GM19023 (cell line): ENCODE measurements at regions not wholly inside any gene's neighbourhood (a gene's known extent, or its start where the extent isn't known, plus 50 kb on each side); places are given as distances from the start of the nearest gene placed in this dataset.

Experiments used
- ATAC-seq: cut with Tn5 transposase; IDR thresholded peaks from one replicate; pipeline ENCODE4 v1.9.1; 2021; ENCODE audit warnings: mild to moderate bottlenecking, moderate library complexity; ENCODE audit not compliant: unreplicated experiment

DNA sequence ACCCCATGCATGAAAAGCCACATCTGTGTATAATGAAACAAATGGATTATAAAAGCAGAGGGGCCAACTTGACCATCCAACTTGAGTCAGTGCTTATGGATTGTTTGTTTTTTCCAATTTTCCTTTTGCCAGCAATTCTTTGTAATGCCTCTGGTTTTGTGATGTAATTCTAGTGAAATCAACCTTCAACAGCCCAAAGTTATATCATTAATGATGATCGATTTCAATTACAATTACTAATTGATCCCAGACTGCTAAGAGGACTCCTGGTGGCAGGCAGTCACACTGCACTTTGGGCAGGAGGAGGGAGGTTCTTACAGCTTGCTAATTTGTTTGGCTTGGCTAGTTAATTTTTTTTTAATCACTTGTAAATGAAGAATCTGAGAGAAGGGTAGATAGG, 552.3 kb downstream of the NUF2 start:
- ATAC-seq = no peak

DNA sequence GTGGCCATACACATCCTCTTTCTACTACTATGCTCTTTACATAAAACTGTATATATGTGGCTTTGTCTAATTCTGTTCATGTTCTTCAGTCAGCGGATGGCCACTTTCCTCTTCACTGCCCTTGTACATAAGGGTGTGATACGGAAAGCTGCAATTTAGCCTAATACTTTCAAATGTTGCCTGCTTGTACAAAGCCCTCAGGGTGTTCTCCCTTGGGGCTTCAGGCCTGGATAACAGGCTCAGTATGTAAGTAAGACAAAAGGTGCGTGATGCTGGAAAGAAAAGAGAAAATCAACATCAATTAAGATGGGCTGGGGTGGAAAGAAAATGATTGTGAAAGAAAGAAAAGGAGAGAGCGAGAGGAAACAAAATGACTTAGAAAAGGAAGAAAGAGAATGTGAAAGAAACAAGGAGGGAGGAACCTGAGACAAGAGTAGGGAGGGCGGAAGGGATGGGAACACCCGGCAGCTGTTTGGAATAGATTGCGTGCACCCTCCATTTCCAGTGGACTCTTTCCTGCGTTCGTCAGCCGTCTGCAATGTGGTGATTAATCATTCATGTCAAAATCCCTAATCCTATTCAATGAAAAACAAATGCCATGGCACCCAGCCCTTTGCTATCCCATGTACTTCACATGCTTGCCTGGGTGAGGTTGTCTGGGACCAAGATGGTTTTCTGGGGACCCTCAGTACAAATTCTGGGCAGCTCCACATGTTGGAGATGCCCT, 553.6 kb downstream of the NUF2 start:
- no peak for ATAC-seq

DNA sequence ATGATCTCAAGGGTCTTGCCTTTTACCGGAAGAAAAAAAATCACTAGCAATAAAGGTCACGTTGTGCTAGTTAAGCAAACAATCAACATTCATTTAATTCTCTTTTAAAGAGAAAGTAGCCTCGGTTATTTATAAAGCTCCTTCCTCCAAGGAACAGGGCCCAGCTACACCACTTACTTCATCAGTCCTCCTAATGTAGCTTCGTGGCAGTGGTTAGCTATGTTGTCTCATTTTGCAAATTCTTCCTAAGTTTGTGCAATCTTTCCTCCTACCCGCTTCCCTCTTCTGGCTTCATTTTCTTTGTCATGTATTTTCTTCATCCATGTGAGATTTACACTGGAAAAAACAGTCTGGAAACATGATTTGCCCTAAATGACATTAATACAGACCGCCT, 554.2 kb downstream of the NUF2 start:
- ATAC-seq = no peak

DNA sequence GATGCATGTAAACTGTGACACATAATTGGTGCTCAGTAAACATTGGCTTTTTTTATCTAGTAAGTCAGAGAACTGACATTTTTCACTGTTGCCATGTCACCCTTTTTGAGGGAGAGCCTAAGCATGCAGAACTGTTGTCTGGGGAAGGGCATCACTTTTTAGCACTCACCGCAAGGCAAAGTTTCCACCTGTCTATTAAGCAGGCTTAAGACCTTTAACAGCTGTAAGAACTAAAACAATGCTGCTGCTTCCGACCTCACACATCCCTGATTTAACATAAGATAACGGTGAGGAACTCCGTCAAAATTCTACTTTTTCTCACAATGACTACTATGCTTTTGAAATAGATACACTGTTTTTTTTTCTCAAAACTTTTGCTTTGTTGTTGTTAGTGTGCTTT, 554.8 kb downstream of the NUF2 start:
- no peak for ATAC-seq

DNA sequence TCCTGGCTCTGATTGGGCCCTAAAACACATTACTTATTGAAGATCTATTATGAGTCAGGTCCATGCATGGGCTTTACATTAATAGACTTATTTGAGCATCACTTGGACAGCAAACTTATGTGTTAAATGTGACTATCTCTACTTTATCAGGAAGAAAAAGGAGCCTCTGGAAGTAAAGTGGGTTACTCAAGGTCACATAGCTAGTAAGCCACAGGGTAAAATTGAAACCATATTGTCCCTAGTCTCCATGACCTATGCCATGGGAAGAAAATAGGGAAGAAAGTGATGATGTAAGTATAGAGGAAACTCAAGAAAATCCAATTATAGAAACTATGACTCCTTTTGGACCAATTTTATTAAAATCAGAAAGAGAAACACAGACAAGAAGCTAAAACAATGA, 555.3 kb downstream of the NUF2 start:
- ATAC-seq = no peak

DNA sequence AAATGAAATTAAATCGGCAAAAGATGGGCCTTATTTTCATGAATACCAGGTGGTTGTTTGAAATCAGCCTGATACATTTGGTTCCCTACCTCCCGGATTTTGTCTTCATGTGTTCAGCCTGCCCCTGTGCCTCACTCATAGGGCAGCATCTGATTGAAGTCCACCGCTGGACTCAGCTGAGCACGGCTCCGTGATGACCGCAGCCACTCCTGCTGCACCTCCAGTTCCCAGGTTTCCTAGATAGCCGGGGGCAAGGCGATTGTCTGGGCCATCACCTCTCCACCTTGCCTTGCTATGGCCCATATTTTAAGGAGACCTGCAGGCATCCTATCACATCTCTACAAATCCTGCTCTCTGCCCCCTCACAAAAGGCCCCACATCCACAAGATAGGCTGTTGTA, 563.8 kb downstream of the NUF2 start:
- ATAC-seq = no peak

DNA sequence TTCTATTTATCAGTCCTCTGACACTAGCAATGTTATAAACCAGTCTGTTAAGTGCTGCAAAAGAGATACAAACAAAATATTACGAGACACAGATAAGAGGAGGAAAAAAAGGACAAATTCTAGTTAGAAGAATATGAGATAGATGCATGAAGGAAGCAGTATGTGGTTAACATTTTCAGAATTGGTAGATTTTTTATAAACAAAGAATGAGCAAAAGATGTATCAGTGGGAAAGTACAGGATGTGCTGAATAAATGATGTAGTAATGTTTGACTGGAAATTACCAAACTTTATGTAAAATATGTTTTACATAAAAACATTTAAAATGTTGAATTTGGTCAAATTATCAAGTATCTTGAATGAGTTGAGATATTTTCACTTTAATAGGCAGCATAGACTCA, 574.2 kb downstream of the NUF2 start:
- ATAC-seq = no peak

DNA sequence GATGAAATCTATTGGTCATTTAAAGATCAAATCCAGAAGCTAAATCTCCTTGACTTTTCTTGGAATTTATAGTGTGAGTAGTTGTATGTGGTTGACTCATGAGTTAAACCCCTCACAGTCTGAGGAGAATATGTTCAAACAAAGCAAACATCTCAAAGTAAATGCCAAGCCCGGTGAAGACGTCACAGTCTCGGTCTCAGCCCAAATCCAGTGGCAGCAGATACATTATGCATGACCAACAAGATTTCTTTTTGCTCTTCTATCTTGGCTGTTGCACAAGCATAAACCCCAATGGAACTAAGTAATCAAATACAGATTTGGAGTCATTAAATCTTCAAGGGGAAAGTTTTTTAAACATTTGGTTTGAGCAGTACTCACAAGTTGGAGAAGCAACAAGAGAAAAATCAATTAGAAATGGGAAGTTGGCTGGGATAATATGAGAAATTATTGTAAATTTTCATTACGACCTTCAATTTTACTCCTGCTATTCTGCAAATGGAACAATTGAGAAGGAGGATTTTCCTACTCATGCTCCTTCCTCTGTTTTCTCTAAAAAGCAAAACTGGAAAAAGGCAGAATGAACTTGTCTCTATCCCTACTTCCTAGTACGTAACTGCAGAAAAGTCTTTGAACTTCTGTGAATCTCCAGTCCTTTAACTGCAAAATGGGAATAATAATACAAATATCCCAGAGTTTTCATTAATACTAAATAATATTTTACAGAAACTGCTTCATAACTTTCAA, 575.8 kb downstream of the NUF2 start:
- ATAC-seq = no peak

DNA sequence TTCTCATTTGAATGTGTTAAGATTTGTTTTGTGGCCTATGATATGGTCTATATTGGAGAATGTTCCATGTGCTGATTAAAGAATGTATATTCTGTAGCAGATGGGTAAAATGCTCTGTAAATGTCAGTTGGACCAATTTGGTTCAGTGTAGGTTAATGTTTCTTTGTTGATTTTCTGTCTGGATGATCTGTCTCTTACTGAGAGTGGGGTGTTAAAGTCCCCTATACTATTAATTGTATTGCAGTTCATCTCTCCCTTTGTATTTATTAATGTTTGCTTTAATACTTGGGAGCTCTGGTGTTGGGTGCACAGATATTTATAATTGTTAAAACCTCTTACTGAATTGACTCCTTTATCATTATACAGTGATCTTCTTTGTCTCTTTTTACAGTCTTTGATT, 584.5 kb downstream of the NUF2 start:
- no peak for ATAC-seq

DNA sequence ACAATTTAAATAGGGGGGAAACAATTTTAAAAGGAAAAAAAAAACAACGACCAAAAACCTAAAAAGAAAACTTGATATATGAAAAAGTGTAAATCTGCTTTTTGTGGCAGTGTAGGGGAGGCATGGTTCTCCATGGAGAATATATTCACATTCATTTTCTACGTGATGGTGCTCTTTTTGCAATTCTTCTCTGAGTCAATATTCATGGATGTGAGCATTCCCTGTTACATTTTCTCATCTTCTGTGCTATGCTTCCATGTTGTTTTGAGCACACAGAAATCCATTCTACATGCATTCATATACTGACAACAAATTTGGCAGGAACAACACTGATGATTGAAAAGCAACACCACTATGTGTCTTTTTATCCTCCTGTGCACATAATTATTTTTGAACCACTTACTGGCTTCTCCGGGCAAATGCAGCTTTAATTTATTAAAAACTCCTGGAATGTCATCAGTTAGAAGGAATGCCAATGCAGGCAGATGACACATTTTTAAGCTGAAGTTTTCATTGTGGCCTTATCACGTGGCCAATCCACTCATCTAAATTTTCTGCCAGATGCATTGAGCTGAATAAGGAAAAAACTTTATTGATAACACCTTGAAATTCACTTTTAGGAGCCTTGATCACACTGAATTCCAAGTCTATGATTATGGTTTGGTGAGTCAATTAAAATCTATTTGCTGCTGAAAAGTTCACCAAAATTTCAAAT, 590.6 kb downstream of the NUF2 start:
- ATAC-seq = no peak

DNA sequence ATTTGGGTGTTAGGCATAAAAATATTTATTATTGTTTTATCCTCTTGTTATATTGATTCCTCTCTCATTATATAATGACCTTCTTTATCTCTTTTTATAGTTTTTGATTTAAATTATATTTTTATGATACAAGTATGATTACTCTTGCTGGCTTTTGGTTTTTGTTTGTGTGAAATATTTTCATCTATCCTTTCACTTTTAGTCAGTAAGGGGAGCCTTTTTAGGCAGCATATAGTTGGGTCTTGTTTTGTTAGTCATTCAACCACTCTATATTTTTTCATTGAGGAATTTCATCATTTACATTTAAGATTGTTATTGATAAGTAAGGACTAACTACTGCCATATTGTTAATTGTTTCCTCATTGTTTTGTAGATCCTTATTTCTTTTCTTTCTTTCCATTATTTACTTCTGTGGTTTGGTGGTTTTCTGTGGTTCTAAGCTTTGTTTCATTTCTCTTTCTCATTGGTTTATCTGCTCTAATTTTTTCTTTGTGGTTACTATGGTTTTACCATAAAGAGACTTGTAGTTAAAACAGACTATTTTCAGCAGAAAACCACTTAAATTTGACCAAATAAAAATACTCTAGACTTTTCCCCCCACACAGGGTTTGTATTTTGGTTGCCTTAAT, 593.1 kb downstream of the NUF2 start:
- no peak for ATAC-seq

DNA sequence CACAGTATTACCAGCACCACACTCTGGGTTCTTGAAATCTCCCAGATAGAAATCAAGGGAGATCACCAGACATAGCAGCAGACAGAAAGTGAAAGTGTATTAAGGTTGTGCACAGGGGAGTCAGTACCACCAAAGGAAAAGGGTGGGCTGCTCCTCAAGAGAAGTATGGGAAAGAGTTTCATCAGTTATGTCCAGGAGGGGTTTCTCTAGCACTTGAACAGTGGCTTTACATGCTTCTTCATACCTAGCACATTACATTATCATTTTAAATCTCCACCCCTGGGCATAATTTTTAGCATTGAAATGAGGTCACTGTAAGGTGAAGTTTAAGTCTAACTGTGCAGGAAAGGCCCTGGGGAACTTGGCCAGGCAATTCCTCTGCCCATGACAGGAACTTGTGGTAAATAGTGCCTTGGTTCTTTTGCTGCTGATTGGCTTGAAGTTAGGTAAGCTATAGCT, 601.0 kb downstream of the NUF2 start:
- peak; percentile 91 for ATAC-seq

DNA sequence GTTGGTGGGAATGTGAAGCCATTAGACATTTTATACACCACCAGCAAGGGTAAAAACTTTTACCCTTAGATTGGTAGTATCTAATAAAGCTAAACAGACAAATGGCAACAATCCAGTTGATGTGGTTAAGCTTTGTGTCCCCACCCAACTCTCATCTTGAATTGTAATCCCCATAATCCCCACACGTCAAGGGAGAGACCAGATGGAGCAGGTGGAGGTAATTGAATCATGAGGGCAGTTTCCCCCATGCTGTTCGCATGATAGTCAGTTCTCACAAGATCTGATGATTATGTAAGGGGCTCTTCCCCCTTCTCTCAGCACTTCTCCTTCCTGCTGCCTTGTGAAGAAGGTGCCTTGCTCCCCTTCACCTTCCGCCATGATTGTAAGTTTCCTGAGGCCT, 602.3 kb downstream of the NUF2 start:
- ATAC-seq = no peak

DNA sequence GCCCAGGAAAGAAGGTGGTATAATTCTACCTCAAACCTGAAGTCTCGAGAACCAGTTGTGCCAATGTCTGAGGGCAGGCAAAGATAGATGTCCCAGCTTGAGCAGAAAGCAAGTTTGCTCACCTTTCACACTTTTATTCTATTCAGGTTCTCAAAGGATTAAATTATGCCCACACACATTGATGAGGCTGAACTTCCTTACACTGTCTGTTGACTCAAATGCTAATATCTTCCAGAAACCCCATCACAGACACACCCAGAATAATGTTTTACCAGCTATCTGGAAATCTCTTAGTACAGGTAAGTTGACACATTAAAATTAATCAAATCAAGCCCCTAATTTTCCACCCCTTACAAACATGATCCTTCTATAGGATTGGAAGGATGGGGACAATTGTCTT, 605.7 kb downstream of the NUF2 start:
- ATAC-seq = no peak

DNA sequence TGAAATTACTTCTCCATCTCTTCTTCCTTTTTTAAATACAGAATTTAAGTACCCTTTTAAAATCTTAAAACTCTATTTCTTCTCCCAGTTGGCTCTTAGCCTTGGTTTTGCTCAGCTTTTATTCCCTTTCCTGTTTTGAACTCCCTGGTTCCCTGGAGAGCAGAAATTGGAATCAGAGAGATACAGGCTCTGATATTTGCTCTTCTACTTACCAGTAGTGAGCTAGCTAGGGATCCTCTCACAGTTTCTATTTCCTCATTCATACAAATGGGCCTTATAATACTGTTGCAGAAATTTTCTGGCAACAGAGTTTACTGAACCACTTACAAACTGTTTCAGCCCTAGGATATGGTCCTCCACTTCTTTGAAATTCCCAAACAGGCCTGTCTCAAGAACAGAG, 606.3 kb downstream of the NUF2 start:
- ATAC-seq = no peak

DNA sequence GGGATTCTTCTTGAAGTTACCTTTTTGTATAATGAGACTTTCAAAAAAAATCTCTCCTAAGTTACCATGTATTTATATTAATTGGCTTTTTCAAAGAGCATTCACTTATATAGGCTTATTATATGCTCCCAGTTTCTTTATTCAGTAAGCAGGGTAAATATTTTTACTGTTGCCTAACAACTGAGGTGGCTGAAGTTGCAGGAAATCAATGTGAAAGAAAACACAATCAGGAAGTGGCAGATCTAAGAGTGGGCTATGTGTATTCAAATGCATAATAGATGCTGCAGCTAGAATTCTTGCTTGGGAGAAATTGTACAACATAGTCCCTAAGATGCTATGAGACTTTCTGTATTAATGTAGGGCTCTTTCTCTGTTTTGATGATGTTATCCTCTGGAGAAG, 606.9 kb downstream of the NUF2 start:
- ATAC-seq = no peak

DNA sequence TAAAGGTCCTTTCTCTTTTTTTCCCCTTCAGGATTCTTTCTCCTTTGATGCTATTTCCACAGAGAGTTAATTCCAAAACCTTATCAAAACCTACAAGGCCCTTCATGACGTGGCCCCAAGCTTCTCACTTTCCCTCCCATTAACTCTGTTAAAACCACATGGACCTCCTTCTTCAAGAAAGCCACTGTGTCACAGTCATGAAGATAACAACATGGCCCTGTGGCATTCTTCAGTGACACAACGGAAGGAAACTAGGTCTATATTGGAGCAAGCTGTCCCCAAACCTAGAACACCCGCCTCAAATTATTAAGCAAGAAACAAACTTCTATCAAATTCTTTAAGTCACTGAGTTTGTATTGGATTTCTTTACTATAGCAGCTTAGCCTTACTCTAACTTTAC, 611.1 kb downstream of the NUF2 start:
- no peak for ATAC-seq

DNA sequence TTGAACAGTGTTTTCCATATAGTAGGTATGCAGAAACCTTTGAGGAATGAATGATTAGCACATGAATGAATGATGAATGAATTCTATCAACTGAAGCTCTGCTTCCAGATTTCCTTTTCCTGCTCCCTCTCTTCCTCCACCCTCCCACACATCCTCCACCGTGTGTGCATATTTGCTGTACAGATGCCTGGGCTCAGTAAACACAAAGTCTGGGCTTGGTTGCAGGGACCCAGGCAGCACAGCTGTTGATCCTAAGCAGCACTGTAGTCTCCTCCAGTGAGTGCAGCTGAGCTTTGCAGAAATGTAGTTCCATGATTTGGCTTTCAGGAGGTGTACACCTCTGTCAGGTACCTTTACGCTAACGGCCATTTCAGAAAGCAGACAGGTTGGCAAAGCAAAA, 611.7 kb downstream of the NUF2 start:
- ATAC-seq = no peak

DNA sequence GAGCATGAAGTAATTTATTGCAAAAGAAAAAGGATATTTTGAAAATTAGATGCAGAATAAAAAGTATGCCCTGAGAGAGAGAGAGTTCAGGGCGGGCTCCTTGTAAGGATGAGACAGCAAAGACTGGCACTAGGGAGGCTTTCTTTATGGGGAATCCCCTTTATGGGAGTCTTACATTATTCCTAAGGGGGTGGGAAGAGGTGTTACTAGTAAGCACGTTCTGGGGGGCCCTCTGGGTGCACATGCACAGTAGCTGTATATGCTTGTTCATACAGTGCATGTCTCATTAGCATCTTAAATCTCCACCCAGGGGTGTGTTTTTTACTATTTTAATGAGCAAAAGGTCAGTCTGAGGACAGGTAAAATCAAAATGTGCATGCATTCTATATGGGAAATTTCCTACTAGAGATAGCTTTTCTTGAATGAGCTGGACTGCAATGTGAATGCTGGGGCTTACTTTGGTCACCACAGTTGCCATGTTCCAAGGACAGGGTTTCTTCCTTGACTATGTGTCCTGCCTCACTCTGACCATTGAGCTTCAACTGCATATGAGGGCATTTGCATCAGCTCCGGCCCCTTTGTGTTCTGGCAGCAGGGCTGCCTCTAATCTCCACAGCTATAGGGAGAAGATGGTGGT, 614.1 kb downstream of the NUF2 start:
- ATAC-seq = no peak

DNA sequence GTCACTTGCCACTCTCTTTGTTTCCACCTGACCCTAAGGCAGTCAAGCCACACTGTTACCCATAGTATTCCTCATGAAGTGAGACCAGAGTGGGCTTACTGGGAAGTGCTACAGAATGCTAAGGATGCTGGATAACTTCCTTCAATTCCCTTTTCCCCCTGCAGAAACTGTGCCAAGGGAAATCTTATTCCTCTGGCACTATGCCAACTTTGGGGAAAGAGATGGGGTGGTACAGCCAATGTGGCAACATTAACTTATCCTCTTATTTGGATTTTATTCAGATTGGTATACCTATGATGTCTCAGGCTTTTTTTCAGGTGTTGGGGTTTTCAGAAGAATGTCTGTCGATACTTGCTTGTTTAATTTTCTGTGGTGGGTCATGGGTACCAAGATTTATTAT, 599.4 kb upstream of the PBX1 start:
- no peak for ATAC-seq

DNA sequence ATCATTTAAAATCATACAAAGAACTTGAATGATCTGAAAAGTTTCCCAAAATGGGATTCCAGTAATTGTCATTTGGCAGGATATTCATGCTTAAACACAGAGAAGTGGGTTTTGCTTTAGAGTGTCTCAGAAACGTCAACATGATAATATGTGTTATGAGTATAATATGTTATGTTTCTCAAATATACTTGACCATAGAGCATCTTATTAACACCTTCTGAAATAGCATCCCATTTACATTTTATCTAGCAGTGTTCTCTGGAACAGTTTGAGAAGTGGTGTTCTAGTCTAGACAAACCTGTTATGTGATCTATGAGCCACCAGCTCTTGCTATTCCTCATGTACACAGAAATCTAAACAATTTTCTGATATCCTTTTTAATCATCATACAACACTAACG, 588.8 kb upstream of the PBX1 start:
- no peak for ATAC-seq
